ENCODE measurements at regions not wholly inside any gene's neighbourhood (a gene's known extent, or its start where the extent isn't known, plus 50 kb on each side); places are given as distances from the start of the nearest gene placed in this dataset.

DNA sequence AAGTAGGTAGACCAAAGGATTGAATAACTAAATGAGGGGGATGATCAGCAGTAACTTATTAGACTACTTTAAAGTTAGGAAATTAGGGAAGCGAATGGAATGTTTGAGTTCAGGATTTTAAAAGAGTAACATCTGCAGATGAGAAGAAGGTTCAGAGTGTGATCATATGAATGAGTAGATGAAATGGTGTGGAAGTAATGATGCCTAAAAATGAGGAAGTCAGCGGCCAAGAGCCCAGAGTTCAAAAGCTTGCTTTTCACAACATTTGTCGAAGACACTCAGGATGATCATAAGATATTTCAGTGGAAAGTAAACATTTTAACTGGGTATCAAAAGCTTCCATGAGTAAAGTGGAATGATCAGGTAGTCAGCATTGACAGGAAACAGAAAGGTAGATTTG, 299.4 kb downstream of the LRRIQ3 start:
- Histone ChIP-seq H3K27me3 (ENCODE audit: insufficient read depth, insufficient read length) (no peaks in the 10 kb centered on the region), H3K9ac (ENCODE audit: insufficient read length, low read depth) (no peak overlapping the region), H3K4me3 (ENCODE audit: insufficient read length, low read depth) (no peak overlapping the region), H3K9me3 (ENCODE audit: insufficient read depth, low read length) (no peaks in the 10 kb centered on the region), H3K4me1 (ENCODE audit: insufficient read depth, insufficient read length) (no peaks in the 10 kb centered on the region), H3K36me3 (ENCODE audit: insufficient read depth, insufficient read length, low read length) (no peaks in the 10 kb centered on the region)
- TF ChIP-seq YY1 (IDR thresholded peaks at IDR 0.05; ENCODE audit: insufficient read depth, insufficient read length) (no peak), ZNF274 (IDR thresholded peaks at IDR 0.05; ENCODE audit: low read depth, low read length) (no peak), SUZ12 (IDR thresholded peaks at IDR 0.05; ENCODE audit: extremely low read depth, insufficient read depth, insufficient read length) (no peak)
- no peak for DNase-seq (ENCODE audit: low read depth, low spot score)

DNA sequence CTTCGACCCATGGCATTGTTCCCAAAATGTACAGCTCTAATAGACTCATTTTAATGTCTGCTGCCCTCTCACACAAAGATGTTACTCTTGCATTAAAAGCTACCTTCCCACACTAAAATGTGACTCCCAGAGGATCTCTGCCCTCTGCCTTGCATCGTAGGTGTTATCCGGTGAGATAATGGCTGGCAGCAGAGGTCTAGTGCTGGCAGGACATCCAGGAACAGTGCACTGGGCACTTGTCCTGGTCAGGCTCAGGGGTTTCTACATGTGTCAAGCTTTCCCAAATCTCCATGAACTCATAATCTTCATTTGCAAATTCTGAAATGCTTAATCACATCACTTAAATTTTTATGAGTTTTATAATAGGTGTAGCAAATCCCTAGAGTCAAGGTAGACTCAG, 310.6 kb downstream of the LRRIQ3 start:
- Histone ChIP-seq H3K36me3 (ENCODE audit: insufficient read depth, insufficient read length, low read length) (no peaks in the 10 kb centered on the region), H3K9me3 (ENCODE audit: insufficient read depth, low read length) (no peaks in the 10 kb centered on the region), H3K4me3 (ENCODE audit: insufficient read length, low read depth) (no peak overlapping the region), H3K4me1 (ENCODE audit: insufficient read depth, insufficient read length) (no peaks in the 10 kb centered on the region), H3K9ac (ENCODE audit: insufficient read length, low read depth) (no peak overlapping the region), H3K27me3 (ENCODE audit: insufficient read depth, insufficient read length) (no peaks in the 10 kb centered on the region)
- DNase-seq (ENCODE audit: low read depth, low spot score), result no peak
- no peak for TF ChIP-seq ZNF274 (IDR thresholded peaks at IDR 0.05; ENCODE audit: low read depth, low read length)
- no peak for TF ChIP-seq SUZ12 (IDR thresholded peaks at IDR 0.05; ENCODE audit: extremely low read depth, insufficient read depth, insufficient read length)
- TF ChIP-seq YY1 (IDR thresholded peaks at IDR 0.05; ENCODE audit: insufficient read depth, insufficient read length), result no peak

DNA sequence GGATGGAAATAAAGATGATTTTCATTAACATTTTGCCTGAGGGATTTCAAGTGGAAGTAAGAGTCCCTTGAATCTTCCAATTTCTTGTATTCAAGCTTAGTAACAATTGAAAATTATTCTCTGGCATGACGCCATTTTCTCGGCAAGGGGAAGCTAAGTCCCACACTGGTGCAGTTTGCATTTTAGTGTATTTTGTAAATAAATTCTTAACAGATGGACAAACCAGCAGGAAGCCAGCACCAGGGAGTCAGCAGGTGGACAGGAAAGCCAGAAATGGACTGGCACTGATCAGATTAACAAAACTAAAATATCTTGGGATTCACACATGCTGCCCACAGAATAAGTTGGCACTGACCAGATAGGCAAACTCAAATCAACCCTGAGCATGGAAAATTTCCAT, 311.3 kb downstream of the LRRIQ3 start:
- Histone ChIP-seq H3K36me3 (ENCODE audit: insufficient read depth, insufficient read length, low read length) (no peaks in the 10 kb centered on the region), H3K4me1 (ENCODE audit: insufficient read depth, insufficient read length) (no peaks in the 10 kb centered on the region), H3K27me3 (ENCODE audit: insufficient read depth, insufficient read length) (no peaks in the 10 kb centered on the region), H3K9me3 (ENCODE audit: insufficient read depth, low read length) (no peaks in the 10 kb centered on the region), H3K9ac (ENCODE audit: insufficient read length, low read depth) (no peak overlapping the region), H3K4me3 (ENCODE audit: insufficient read length, low read depth) (no peak overlapping the region)
- DNase-seq (ENCODE audit: low read depth, low spot score), result no peak
- TF ChIP-seq YY1 (IDR thresholded peaks at IDR 0.05; ENCODE audit: insufficient read depth, insufficient read length) (no peak), SUZ12 (IDR thresholded peaks at IDR 0.05; ENCODE audit: extremely low read depth, insufficient read depth, insufficient read length) (no peak), ZNF274 (IDR thresholded peaks at IDR 0.05; ENCODE audit: low read depth, low read length) (no peak)

DNA sequence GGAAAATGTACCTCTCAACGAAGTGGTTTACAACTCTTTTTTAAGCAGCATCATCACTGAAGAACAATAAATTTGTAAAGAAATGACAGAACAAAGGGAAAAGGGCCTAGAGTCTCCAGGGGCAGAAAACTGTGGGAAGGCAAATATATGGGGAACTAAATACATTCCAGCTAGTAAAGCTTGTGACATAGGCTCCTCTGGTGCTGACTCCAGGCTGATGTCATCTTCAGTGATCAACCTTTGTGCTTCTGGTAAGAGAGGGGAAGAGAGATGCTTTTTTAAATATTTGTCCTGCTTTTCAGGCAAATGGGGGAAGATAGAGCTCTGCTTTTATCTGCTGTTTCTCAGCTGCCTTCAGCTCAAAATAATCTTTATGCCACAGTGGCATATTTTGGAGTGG, 323.2 kb downstream of the LRRIQ3 start:
- H3K4me3 ChIP-seq (ENCODE audit: insufficient read length, low read depth), result no peak overlapping the region
- DNase-seq (ENCODE audit: low read depth, low spot score), result no peak
- H3K36me3 ChIP-seq (ENCODE audit: insufficient read depth, insufficient read length, low read length), result no peaks in the 10 kb centered on the region
- H3K9me3 ChIP-seq (ENCODE audit: insufficient read depth, low read length), result no peaks in the 10 kb centered on the region
- H3K4me1 ChIP-seq (ENCODE audit: insufficient read depth, insufficient read length), result no peaks in the 10 kb centered on the region
- no peaks in the 10 kb centered on the region for H3K27me3 ChIP-seq (ENCODE audit: insufficient read depth, insufficient read length)
- no peak overlapping the region for H3K9ac ChIP-seq (ENCODE audit: insufficient read length, low read depth)
- no peak for TF ChIP-seq ZNF274 (IDR thresholded peaks at IDR 0.05; ENCODE audit: low read depth, low read length)
- no peak for TF ChIP-seq YY1 (IDR thresholded peaks at IDR 0.05; ENCODE audit: insufficient read depth, insufficient read length)
- TF ChIP-seq SUZ12 (IDR thresholded peaks at IDR 0.05; ENCODE audit: extremely low read depth, insufficient read depth, insufficient read length), result no peak

DNA sequence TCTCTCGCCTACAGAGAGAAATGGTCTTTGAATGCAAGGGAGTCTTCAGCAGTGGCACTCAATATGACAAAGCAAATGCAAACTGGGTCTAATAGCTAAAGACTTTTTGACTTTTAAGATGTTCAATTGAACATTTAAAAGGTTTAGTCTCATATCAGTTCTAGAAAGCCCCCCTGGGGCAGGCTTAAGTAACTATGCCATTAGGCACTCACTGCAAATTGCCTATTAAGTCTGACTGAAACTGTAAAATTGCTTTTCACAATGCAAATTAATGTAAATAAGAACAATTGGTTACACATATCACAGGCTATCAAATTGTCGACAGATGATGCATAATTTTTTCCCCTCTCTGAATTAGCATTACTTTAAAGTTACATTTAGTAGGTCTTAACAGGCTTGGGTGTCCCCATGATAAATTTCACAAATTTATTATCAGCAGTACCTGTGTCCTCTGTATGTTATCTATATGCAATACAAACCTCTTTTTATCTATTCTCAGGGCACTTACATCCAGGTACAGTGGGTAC, 329.1 kb downstream of the LRRIQ3 start:
- Histone ChIP-seq H3K27me3 (ENCODE audit: insufficient read depth, insufficient read length) (no peaks in the 10 kb centered on the region), H3K9me3 (ENCODE audit: insufficient read depth, low read length) (no peaks in the 10 kb centered on the region), H3K4me3 (ENCODE audit: insufficient read length, low read depth) (no peak overlapping the region), H3K36me3 (ENCODE audit: insufficient read depth, insufficient read length, low read length) (no peaks in the 10 kb centered on the region), H3K9ac (ENCODE audit: insufficient read length, low read depth) (no peak overlapping the region), H3K4me1 (ENCODE audit: insufficient read depth, insufficient read length) (no peaks in the 10 kb centered on the region)
- TF ChIP-seq SUZ12 (IDR thresholded peaks at IDR 0.05; ENCODE audit: extremely low read depth, insufficient read depth, insufficient read length) (no peak), YY1 (IDR thresholded peaks at IDR 0.05; ENCODE audit: insufficient read depth, insufficient read length) (no peak), ZNF274 (IDR thresholded peaks at IDR 0.05; ENCODE audit: low read depth, low read length) (no peak)
- DNase-seq (ENCODE audit: low read depth, low spot score), result no peak

DNA sequence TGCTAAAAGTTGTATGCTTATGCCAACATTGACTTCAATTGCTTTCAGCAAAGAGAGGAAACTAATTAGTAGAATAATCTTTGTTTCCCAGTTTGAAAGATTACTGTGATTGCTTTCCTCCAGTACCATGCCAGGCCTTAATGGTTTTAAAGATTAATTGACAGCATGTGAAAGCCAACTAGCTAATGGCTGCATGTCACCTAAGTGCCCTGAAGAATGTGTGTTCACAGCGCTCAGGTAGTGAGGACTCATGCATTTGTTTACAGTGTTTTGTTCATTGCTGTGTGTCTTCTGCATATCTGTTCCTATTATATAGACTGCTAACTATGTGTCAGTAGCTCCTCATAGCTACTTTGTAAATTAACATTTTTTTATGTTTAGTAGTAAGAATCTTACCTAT, 335.6 kb downstream of the LRRIQ3 start:
- DNase-seq (ENCODE audit: low read depth, low spot score), result no peak
- TF ChIP-seq SUZ12 (IDR thresholded peaks at IDR 0.05; ENCODE audit: extremely low read depth, insufficient read depth, insufficient read length) (no peak), YY1 (IDR thresholded peaks at IDR 0.05; ENCODE audit: insufficient read depth, insufficient read length) (no peak), ZNF274 (IDR thresholded peaks at IDR 0.05; ENCODE audit: low read depth, low read length) (no peak)
- no peaks in the 10 kb centered on the region for H3K27me3 ChIP-seq (ENCODE audit: insufficient read depth, insufficient read length)

DNA sequence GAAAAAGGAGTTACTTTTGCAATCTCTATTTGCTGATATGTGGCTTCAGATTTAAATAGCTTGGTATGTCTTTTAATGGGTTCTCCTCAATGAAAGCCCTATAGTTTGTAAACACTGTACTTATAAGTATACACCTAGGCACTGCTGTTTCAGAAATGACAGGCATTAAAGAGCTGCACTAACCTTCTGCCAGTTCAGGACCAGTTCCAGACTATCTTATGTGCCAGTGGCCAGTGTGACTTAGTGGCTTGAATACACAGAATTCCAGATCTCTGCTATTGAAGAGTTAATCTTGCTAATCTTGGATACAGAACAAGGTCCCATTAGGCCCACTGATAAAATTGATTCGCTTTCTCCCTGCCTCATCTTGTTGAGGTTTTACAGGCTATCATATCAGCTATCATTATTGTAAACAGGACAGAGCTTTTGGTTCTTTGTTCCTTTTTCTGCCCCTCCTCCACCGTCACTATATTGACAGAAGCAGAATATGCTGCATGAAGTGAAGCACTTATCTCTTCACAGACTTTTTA, 337.5 kb downstream of the LRRIQ3 start:
- Histone ChIP-seq H3K9ac (ENCODE audit: insufficient read length, low read depth) (no peak overlapping the region), H3K9me3 (ENCODE audit: insufficient read depth, low read length) (no peaks in the 10 kb centered on the region), H3K36me3 (ENCODE audit: insufficient read depth, insufficient read length, low read length) (no peaks in the 10 kb centered on the region), H3K27me3 (ENCODE audit: insufficient read depth, insufficient read length) (no peaks in the 10 kb centered on the region), H3K4me3 (ENCODE audit: insufficient read length, low read depth) (no peak overlapping the region), H3K4me1 (ENCODE audit: insufficient read depth, insufficient read length) (no peaks in the 10 kb centered on the region)
- TF ChIP-seq ZNF274 (IDR thresholded peaks at IDR 0.05; ENCODE audit: low read depth, low read length), result no peak
- TF ChIP-seq YY1 (IDR thresholded peaks at IDR 0.05; ENCODE audit: insufficient read depth, insufficient read length), result no peak
- no peak for TF ChIP-seq SUZ12 (IDR thresholded peaks at IDR 0.05; ENCODE audit: extremely low read depth, insufficient read depth, insufficient read length)
- DNase-seq (ENCODE audit: low read depth, low spot score), result no peak

More for the DNA sequence above, 335.6 kb downstream of the LRRIQ3 start:
- Histone ChIP-seq H3K9me3 (ENCODE audit: insufficient read depth, low read length) (no peaks in the 10 kb centered on the region), H3K36me3 (ENCODE audit: insufficient read depth, insufficient read length, low read length) (no peaks in the 10 kb centered on the region), H3K9ac (ENCODE audit: insufficient read length, low read depth) (no peak overlapping the region), H3K4me3 (ENCODE audit: insufficient read length, low read depth) (no peak overlapping the region), H3K4me1 (ENCODE audit: insufficient read depth, insufficient read length) (no peaks in the 10 kb centered on the region)

Data from NT2/D1 (cell line).